ENCODE measurements at regions not wholly inside any gene's neighbourhood (a gene's known extent, or its start where the extent isn't known, plus 50 kb on each side); places are given as distances from the start of the nearest gene placed in this dataset.

DNA sequence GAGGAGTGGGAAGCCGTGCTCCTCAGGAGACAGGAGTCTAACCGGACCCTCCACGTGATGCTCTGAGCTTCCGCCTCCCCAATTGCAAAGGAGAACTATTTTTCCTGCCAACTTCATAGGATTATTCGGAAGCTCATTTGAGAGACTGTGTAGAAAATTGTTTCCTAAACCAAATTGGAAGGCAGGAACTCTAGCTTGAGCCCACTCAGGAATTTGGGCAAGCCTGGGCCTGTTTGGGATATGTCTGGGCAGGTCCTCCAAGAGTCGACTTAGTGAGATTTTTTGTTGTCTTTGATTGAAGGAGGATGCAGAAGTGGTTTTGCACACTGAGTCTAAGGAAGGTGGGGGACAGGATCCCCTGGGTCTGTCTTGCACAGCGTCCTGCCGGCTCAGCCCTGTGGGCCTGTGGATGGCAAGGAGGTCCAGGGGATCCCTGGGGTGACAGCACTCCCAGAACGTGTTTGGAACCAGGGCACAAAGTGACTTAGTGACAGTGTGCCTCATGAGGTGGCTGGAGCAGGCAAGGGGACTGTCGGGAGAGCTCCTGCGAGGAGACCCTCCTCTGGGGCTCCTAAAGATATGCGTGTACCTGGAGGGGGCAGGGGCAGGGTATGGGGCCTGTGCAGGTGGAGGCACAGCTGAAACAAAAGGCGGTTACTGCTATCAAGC is 283.3 kb downstream of the NSG2 start:
- no peaks in the 10 kb centered on the region for H3K9me3 Mint-ChIP-seq
- peaks cover 38% of the 10 kb centered on the region for H3K27me3 Mint-ChIP-seq (ENCODE audit: low read depth)
- H3K36me3 Mint-ChIP-seq (ENCODE audit: low read depth): no peaks in the 10 kb centered on the region
- H3K4me1 Mint-ChIP-seq: peaks cover 5% of the 10 kb centered on the region
- no peak for DNase-seq (ENCODE audit: low read depth, low spot score)
- TF ChIP-seq, protein P1, sequence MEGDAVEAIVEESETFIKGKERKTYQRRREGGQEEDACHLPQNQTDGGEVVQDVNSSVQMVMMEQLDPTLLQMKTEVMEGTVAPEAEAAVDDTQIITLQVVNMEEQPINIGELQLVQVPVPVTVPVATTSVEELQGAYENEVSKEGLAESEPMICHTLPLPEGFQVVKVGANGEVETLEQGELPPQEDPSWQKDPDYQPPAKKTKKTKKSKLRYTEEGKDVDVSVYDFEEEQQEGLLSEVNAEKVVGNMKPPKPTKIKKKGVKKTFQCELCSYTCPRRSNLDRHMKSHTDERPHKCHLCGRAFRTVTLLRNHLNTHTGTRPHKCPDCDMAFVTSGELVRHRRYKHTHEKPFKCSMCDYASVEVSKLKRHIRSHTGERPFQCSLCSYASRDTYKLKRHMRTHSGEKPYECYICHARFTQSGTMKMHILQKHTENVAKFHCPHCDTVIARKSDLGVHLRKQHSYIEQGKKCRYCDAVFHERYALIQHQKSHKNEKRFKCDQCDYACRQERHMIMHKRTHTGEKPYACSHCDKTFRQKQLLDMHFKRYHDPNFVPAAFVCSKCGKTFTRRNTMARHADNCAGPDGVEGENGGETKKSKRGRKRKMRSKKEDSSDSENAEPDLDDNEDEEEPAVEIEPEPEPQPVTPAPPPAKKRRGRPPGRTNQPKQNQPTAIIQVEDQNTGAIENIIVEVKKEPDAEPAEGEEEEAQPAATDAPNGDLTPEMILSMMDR (conservative IDR thresholded peaks at IDR 0.05): no peak
- no peak overlapping the region for H3K4me3 Mint-ChIP-seq
- H3K27ac Mint-ChIP-seq (ENCODE audit: unreplicated experiment): no peak overlapping the region

DNA sequence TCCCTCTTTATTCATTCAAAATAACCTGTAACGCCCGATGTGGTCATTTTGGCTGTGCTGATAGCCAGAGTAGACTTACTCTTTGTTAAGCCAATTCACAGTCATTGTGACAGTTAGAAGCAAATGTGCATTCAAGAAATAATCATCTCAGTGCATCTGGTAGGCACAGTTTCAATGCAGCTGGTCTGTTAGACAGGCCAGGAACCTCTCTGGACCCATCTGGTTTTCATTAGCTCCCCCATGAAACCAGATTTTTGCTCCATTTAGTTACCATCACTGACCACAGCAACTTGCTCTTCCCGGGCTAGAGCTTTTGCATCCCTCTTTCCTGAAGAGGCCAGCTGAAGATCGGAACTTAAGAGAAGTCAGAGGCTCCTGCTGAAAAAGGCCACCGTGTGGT is 284.2 kb downstream of the NSG2 start:
- DNase-seq (ENCODE audit: low read depth, low spot score): no peak
- Mint-ChIP-seq H3K4me1 (peaks cover under 1% of the 10 kb centered on the region), H3K9me3 (no peaks in the 10 kb centered on the region), H3K27me3 (ENCODE audit: low read depth) (peaks cover 31% of the 10 kb centered on the region), H3K4me3 (no peak overlapping the region), H3K36me3 (ENCODE audit: low read depth) (no peaks in the 10 kb centered on the region), H3K27ac (ENCODE audit: unreplicated experiment) (no peak overlapping the region)
- TF ChIP-seq, protein P1 (conservative IDR thresholded peaks at IDR 0.05): no peak

DNA sequence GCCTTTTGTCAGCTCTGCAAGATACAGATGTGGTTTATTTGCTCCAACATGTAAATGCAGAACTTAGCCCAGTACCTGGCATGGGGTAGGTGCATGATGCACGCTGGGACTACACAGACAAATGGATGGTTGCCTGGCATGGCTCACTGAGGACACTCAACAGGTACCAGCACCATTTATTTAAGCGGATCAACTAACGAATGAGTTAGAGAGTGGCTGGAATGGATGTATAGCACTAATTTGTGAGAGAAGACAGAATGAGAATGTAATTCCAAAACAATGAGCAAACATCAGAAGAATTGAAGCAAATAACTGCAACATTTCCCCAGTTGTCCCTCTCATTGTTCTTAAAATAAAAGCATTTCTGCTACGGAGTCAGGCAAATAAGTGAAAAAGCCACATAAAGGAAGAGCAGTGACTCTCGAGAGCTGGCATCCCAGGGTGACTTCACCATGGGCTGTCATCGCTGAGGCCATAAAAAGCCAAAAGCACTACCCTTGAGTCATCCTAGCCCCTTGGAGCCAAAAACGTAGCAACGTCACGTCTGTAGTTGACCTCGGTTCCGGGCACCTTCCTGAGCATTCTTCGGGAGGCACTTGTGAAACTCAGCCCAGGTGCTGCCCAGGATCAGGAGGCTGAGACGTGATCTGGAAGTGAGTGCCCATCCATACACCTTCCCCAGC is 290.3 kb downstream of the NSG2 start:
- Mint-ChIP-seq H3K4me3 (no peak overlapping the region), H3K4me1 (peaks cover 8% of the 10 kb centered on the region), H3K27ac (ENCODE audit: unreplicated experiment) (no peak overlapping the region), H3K9me3 (no peaks in the 10 kb centered on the region), H3K36me3 (ENCODE audit: low read depth) (no peaks in the 10 kb centered on the region), H3K27me3 (ENCODE audit: low read depth) (peaks cover 39% of the 10 kb centered on the region)
- DNase-seq (ENCODE audit: low read depth, low spot score): no peak
- TF ChIP-seq, protein P1 (conservative IDR thresholded peaks at IDR 0.05): no peak

DNA sequence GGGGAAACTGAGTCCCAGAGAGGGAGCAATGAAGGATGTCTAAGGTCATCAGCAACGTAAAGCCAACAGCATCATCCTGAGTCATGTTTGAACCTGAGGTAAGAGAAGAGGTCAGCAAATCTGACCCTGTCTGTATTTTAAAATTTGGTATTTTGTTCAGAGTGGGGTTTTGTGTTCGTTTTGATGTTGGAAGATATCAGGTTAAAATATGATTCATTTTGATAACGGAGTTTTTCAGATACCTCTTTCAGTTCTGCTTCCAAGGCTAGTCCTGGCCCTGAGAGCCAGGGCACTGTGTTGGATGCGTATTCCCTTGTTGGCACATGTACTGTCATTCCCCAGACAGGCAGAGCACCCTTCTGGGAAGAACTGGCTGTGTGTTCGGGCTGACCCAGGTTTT is 291.0 kb downstream of the NSG2 start:
- Mint-ChIP-seq H3K4me1 (peaks cover 8% of the 10 kb centered on the region), H3K36me3 (ENCODE audit: low read depth) (no peaks in the 10 kb centered on the region), H3K27me3 (ENCODE audit: low read depth) (peaks cover 36% of the 10 kb centered on the region), H3K27ac (ENCODE audit: unreplicated experiment) (no peak overlapping the region), H3K4me3 (no peak overlapping the region), H3K9me3 (no peaks in the 10 kb centered on the region)
- TF ChIP-seq, protein P1 (conservative IDR thresholded peaks at IDR 0.05): no peak
- DNase-seq (ENCODE audit: low read depth, low spot score): no peak

DNA sequence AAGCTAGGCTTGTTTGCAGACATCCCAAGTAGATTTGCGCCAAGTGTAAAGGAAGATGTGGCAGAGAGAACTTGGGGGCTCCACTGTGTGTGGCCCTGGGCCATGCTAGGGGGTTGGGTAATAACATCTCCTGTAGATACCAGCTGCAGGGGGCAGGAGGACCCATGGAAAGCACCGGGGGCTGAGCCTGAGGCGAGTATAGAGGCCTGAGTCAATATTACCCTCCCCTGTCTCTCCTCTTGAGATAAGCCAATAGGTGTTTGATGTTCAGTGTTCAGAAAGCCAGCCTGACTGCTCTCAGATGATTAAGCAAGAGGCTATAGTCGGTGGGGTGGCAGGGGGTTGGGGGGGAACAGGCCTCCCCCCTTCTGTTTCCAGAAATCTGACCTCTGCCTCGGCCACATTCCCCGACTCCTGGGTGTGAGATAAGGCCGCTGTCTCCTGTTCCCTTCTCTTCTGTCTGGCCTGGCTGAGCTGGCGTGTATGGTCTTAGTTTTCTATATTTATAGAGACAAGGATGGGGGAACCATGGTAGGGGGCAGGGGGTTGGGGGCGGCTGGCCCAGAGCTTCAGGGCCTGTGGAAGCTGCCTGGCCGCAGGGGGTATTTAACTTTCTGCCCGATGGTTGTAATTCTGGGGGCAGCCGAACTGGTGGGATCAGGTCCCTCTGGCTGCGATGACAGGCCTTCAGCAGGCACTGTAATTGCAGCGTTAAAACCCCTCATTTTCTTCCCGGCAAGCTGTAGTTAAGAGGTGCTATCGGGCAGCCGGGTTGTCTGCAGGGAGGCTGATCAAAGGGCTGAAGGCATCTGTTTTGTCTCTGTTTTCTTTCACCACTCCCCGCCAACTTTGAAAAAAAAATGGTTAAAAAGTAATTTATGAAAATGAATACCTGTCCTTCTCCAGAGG is 292.0 kb downstream of the NSG2 start:
- no peaks in the 10 kb centered on the region for H3K36me3 Mint-ChIP-seq (ENCODE audit: low read depth)
- no peaks in the 10 kb centered on the region for H3K9me3 Mint-ChIP-seq
- H3K4me3 Mint-ChIP-seq: no peak overlapping the region
- DNase-seq (ENCODE audit: low read depth, low spot score): no peak
- peaks cover 8% of the 10 kb centered on the region for H3K4me1 Mint-ChIP-seq
- no peak overlapping the region for H3K27ac Mint-ChIP-seq (ENCODE audit: unreplicated experiment)
- TF ChIP-seq, protein P1 (conservative IDR thresholded peaks at IDR 0.05): no peak
- H3K27me3 Mint-ChIP-seq (ENCODE audit: low read depth): peaks cover 33% of the 10 kb centered on the region
